ENCODE measurements at regions not wholly inside any gene's neighbourhood (a gene's known extent, or its start where the extent isn't known, plus 50 kb on each side); places are given as distances from the start of the nearest gene placed in this dataset.
"Not testable (repeated sequence)": the region's sequence is repeated elsewhere in the genome, so short reads cannot be mapped to it uniquely, and the experiment has no call there.

DNA sequence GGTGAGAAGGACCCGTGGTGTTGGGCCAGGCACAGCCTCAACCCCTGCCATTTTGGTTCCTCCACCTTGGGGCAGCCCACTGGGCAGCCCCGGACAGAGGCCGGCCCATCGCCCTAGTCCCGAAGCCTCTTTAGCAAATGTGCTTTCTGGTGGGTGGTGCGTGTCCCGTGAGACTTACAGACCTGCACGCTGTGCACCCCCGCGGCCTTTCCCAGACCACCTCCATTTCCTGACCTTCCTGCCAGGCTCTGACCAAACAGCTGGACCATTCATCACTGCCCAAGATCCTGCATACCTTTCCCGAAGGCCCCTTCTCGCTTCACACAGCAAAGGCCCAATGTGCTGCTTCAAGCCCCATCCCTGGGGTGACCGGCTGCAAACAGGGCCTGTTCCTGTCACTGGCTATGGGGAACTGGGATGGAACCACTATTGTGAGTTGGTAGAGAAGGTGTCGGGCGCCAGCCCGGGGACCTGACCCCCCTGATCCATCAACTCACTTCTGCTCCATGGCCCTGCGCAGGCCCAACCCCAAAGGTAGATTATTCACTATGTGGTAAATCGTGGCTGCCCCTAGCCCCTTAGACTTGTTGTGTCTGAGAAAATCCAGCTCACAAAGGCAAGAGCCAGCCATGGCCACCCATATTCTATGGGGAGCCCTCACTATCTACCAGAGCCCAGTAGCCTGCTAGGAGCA, 341.0 kb downstream of the EIPR1 start:
- no peak for DNase-seq (ENCODE audit: low read depth)

DNA sequence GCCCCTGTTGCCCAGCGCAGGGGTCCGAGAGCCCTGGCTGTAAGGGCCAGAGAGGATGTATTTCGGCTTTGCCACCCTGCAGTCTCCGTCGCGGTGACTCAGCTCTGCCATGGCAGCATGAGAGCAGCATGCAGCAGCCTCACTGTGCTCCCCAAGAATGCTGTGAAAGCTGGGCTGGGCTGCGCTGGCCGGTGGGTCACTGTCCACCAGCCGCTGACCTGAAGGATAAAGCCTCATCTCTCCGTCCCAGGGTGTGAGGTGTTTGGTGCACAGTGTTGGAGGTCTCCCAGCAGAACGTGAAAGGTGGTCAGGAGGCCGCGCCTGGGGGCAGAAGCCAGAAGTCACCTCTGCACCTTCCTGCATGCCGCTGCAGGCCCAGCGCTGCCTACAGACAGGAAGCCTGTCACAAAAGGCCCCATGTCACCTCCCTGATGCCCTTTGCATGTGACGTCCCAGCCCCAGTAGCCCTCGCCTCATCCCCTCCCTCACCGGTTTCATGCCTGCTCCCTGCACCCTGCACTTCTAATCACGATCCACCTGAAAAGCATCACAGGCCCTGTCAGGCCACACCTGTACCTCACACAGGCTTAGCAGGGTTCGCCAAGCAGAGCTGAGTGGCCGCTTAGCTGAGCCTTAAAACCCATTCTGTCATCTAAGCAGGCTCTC, 342.1 kb downstream of the EIPR1 start:
- no peak for DNase-seq (ENCODE audit: low read depth)

DNA sequence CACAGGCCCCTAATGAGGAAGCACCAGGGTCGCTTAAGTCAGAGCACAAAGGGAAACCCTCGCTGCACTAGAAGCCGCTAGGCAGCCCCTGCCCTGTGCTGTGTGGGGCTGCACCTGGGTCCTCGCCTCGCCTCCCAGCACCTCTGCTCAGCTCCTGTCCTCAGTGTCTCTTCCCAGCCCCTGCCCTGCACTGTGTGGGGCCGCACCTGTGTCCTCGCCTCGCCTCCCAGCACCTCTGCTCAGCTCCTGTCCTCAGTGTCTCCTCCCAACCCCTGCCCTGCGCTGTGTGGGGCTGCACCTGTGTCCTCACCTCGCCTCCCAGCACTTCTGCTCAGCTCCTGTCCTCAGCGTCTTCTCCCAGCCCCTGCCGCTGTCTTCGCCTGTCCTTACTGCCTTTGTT, 342.8 kb downstream of the EIPR1 start:
- no peak for DNase-seq (ENCODE audit: low read depth)

DNA sequence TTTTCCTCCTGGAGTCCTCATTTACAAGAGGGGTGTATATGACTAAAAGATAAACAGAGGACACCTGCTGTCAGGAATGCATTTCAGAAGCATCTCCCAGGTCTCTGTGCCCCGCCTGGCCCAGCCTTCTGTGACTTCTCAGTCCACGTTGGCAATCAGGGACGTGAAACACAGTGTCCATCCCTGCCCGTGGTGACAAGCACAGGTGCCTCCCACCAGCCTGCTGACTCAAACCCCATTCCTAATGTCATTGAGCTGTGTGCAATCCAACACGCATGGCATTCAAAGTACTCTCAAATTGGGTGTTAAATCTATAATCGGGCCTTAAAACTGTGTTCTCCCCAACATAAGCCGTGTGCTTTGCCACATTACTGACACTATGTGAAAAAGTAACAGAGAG, 343.2 kb downstream of the EIPR1 start:
- DNase-seq (ENCODE audit: low read depth): no peak

DNA sequence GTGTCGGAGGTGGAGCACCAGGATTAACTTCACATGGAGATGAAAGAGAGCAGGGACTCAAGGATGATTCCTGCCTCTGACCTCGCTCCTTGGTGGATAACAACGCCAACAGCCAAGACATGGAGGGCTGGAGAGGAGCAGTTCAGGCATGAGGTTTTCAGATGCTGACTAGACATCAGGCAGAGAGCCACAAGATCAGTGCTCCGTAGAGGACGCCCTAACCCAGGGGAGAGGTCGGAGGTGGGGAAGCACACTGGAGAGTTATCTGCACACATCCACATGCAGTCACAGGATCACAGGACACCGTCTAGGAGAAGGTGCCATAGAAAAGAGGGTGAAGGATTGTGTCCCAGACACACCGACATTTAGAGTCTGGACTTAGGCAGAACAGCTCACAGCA, 344.3 kb downstream of the EIPR1 start:
- no peak for DNase-seq (ENCODE audit: low read depth)

DNA sequence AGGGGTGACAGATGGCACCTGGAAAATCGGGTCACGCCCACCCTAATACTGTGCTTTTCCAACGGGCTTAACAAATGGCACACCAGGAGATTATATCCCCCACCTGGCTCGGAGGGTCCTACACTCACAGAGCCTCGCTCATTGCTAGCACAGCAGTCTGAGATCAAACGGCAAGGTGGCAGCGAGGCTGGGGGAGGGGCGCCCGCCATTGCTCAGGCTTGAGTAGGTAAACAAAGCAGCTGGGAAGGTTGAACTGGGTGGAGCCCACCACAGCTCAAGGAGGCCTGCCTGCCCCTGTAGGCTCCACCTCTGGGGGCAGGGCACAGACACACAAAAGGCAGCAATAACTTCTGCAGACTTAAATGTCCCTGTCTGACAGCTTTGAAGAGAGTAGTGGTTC, 346.8 kb downstream of the EIPR1 start:
- DNase-seq (ENCODE audit: low read depth): not testable (repeated sequence)

DNA sequence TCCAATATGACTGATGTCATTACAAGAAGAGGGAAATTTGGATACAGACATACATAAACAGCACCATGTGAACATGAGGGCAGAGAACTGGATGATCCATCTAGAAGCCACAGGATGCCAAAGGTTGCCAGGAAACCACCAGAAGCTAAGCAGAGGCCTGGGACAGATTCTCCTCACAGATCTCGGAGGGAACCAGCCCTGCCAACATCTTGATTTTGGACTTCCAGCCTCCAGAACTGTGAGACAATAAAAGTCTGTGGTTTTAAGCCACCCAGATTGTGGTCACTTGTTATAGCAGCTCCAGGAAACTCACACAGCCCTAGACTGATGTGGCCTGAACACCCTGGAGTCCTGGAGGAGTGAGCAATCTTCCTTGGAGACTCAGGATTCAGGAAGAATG, 351.6 kb downstream of the EIPR1 start:
- DNase-seq (ENCODE audit: low read depth): no peak

DNA sequence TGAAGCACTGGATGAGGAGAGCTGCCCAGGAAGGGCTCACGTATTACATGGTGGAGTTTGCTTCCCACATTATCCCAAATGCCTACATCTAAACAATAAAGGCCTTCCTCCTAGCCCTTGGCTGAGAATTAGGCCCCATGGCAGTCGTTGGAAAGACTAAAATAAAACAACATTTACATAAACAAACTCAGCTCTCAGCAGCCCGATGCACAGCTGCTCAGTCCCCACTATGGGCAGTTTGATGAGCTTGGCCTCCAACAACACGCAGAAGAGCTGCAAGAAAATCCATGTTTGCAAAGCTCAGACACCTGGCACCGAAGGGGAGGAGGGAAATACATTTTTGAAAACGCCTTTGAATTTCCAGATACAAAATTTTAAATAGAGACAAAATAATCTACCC, 352.4 kb downstream of the EIPR1 start:
- no peak for DNase-seq (ENCODE audit: low read depth)

DNA sequence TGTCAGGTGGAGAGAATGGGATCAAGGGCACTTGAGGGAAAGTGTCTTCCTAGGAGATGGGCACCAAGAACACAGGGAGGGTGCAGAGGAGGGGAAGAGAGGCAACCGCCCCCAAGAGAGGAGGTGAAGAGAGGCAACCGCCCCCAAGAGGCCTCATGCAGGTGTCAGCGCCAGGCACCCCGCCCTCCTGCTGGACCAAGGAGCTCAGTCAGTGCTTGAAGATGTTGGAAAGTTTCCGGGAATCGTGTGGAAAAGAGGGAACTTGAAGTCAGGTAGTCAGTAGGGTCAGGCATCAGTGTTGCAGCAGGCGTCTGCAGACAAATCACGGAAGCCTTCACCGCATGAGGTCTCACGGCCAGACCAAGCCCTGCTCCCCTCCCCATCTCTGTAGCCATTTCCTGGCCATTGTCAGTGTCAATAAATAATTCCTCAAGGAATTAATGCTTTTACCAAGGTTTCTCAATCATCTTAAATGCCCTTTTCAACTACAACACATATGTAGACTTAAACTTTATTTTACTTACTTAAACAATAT, 353.1 kb downstream of the EIPR1 start:
- no peak for DNase-seq (ENCODE audit: low read depth)

DNA sequence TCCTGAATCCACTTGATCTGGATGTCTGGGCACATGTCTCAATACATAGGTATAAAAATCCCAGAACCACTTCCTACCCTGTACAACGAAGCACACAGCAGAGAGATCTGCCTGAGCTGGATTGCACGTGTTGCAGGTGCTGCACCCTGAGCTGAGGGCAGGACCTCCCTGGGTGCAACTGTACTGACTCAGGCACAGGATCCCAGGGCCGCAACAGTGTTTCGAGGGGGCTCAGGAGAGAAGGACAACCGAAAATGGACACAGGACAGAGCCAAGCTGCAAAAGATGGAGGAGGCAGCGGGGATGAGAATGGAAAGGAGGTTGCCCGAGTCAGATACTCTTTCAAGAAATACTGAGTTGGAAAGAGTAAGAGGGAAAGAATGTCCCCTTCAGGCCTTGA, 354.1 kb downstream of the EIPR1 start:
- DNase-seq (ENCODE audit: low read depth): no peak

DNA sequence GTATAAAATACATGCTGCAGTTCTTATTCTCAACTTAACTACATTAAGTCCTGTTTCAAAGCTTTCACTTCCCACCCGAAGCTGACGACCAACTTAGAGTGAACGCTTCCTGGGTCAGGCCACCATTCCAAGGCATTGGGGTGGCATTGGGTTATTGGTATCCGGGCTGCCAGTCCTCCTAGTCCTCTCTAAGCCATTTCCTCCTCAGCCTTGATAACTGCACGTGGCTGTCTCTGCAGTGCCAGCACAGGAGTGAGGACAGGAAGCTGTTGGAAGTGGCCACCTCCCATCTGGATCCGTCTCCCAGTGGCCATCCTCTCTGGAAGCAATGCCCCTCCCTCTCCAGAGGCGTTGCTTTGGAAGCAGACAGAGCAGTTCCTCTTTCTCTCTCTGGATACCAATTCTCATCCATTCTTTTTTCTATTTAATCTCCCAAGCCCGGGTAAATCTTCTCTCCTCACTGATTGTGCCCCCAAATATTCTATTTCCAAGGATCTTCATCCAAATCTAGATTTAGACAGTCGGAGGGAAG, 354.7 kb downstream of the EIPR1 start:
- no peak for DNase-seq (ENCODE audit: low read depth)

DNA sequence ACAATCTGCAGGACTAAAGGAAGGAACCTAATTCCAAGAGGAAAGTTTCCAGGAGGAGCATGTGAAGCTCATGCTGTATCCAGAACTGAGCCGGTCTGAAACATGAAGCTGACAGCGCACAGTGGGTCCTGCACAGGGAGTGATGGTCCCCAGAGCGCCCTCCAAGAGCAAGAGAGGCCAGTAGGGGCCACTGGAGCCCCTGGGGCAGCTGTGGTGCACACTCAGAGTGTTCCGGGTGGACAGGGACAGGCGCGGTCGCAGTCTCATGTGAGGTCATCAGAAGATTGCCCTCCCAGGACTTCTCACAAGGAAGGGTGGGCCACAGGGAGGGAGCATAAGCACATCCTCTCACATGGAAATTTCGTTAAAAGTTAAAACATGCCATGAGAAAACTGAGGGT, 355.9 kb downstream of the EIPR1 start:
- DNase-seq (ENCODE audit: low read depth): no peak

DNA sequence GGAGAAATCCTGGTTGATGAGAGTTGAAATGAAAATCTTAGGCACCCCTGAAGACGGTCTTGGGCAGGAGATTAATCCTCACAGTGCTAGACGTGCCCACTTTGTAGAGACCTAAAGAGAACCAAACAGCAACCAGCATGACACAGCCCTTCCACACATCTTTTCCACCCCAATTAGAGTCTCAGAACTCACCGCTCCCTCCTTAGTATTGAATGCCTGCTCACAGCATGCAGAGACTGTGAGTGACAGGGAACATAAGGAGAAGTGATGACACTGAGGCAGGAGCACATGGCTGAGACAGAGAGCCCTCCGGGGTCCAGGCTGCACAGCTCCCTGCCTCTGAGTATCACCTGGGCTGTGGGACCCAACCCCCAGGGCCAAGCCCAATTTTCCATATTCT, 367.6 kb downstream of the EIPR1 start:
- no peak for DNase-seq (ENCODE audit: low read depth)

DNA sequence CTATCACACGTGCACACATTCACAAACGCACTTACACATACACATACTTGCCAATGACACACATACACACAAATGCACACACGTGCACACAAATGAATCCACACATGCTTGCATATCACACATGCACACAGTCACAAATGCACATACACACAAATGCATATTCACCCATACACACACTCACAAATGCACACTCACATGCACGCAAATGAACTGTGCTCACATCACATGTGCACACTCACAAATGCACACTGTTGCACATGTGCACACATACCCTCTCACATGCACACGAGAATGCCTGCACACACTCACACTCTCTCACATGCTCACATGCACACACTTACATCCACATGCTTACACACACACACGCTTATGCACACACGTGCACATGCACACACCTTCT, 368.1 kb downstream of the EIPR1 start:
- DNase-seq (ENCODE audit: low read depth): no peak

DNA sequence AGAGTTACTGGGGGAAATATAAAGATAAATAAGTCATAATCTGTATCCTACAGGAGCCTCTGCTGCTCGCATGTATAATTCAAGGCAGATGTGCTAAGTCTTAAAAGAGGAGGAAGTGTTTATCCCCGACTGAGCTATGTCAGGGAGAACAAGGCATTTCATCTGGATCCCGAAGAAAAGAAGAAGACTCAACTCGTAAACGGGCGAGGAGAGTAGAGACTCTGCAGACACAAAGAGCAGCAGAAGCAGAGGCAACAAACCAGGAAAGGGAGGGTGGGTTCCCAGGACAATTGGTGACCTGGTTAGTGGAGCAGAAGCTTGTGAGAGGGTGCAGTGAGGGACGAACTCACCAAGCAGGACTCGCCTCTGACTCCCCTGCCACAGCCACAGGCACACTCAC, 368.6 kb downstream of the EIPR1 start:
- no peak for DNase-seq (ENCODE audit: low read depth)

DNA sequence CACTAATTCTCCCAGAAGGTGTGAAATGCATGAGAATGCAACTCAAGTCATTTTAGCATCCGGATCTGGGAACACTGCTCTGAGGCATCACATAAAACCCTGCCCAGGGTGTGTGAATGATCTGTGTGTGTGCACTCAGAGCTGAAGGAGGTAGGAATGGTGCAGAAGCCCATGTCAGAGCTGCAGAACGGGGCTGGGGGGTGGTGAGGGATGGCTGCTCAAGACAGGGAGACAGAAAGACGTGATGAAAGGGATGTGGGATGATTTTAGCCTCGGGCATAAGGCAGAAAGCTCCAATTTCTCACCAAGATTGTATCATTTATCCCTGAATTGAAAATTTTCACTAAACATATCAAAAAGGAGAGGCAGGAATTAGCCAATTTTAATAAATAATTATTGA, 369.1 kb downstream of the EIPR1 start:
- no peak for DNase-seq (ENCODE audit: low read depth)

DNA sequence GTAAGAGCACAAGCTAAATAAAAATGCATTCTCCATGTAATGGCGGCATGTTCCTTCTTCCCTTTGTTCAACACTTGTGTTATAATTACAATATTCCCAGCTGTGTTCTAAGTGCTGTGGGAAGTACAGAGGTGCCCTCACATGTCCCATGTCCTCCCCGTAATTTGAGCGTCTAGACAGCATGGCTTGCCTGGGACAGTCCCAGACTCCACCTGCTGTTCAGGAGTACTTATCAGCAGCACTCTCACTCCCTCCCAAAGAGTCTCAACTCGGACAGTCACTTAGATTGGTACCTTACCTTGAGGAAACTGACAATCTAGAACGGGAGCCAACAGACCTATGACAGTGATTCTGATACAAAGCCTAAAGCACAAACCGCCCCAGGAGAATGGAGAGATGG, 370.5 kb downstream of the EIPR1 start:
- no peak for DNase-seq (ENCODE audit: low read depth)

DNA sequence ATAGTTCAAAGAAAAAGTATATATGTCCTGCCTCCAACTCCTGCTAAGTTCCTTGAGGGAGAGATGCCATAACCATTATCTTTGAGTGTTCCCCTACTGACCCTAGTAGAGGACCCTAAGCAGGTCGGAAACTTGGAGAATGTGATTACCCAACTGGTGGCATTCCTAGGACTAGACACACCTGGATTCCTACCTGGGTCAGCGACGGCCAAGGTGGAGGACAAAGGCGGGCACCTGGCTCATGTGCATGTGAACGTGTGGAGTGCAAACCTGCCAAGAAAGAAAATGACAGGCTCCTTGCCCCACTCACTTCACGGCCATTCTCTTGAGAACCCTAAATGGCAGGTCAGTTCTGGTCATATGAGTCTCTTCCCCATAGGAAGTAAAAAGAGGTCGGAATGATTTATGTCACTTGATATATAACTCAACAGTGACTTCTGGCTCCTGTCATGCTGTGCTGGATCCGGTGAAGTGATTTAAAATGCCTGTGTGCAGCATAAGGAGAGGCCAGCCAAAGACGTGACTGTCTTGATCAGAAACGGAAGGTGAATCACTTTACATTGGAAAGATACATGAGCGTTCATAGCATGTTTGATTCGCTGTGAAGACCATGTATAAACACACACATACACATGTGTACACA, 371.6 kb downstream of the EIPR1 start:
- no peak for DNase-seq (ENCODE audit: low read depth)

DNA sequence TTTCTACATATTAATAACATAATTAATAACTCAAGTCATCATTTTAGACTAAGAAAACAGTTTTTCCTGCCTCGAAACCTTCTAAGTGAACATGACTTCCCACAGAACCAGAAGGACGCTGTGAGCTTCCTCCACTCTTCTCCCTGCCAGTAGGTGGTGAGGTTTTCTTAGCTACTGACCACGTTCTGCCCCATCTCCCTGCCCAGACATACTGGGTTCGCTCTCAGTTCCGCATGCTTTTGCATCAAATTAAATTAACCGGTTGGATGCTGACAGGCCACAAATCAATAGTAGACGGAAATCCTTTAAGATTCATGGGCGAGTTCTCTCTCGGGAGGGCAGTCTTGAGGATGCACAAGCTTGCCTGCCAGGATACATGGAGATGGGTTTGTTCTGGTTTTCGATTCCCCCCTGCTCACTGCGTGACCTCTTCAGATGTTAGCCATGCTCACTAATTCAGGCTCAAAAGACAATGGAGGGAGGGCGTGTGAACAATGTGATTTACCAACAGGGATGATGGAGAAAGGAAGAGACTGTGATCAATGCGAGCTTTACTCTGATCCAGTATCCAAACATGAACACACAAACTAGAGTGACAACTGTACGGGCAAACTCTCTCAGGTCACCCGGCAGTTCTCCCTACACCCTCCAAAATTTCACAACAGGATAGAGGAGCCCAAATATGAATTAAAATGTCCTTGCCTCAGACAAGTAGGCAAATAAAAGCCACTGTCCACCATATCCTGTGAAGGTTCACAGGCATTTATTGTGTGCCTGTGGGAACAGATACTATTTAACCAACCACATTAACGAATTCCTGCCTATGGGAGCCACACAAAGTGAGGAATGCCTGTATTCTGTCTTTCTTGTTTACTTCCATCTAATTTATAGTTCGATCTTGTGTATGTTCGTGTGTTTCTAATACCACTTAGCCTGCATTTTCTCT, 375.7 kb downstream of the EIPR1 start:
- no peak for DNase-seq (ENCODE audit: low read depth)

DNA sequence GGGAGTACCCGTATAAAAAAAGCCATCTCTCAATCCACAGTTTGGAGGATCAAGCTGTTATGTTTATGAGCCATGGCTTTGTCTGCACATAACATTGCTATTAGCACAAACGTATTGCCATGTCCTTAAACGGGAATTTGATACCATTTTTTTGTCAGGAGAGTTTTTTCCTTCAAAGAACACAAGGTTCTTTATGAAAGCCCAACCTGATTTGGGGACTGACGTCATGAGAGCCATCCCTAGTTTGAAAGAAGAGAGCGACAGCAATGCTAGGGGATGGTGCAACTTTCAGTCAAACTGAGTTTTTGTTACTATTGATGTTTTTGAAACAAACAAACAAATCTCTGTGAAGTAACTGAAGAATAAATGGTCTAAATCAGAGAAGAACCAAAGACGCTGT, 376.6 kb downstream of the EIPR1 start:
- DNase-seq (ENCODE audit: low read depth): no peak

DNA sequence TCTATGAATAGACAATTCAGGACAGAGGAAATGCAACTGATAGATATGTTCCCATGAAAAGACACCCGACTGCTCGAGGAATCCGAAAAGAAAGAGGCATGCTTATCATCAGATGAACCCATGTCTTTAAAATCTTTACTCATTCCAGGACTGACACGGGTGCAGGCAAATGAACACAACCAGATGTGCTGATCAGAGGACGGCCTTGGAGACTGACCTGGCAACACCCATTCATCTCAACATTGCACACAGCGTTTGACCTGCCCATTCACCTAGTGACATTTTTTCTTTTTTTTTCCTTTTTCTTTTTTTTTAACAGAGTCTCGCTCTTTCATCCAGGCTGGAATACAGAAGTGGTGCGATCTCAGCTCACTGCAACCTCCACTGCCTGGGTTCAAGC, 377.5 kb downstream of the EIPR1 start:
- no peak for DNase-seq (ENCODE audit: low read depth)

DNA sequence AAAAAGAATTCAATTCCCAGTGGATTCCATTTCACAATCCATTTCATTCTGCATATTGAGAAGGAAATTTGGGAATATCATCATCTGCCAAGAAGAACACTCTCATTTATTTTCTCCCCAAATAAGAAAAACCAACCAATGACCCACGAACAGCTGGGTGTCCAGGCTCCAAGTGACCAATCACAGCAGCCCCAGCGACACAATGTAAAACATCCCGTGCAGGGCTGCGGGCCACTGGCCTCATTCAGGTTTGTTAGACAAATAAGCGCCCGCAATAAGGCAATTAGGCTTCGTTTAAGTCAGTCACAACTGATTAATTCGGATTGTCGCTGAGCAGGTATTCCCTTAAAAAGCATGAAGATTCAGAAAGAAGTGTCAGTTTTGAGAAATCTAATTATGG, 378.6 kb downstream of the EIPR1 start:
- no peak for DNase-seq (ENCODE audit: low read depth)

Measured in non-pigmented ciliary epithelial cell (primary cell).